Astrocyte (in vitro differentiated cells and primary cell): ENCODE measurements at regions not wholly inside any gene's neighbourhood (a gene's known extent, or its start where the extent isn't known, plus 50 kb on each side); places are given as distances from the start of the nearest gene placed in this dataset.

Experiments used
- DNase-seq: peaks from one replicate; pipeline ENCODE4 v3.0.0-alpha.2; 2010; ENCODE audit warnings: low read depth
- FAIRE-seq: peaks from 2 replicates; lab custom pipeline; 2011; peaks lifted over from hg19 to GRCh38; lab: Jason Lieb, UNC
- H2AFZ ChIP-seq: 2 replicates; pipeline ENCODE4 v1.6.0; 2012; ENCODE audit warnings: low read depth, low read length, inconsistent platforms
- H3K27ac ChIP-seq: 2 replicates; pipeline ENCODE4 v1.5.1; 2011; ENCODE audit warnings: low read depth, low read length, inconsistent platforms
- H3K27me3 ChIP-seq: 2 replicates; pipeline ENCODE4 v1.6.0; 2011; ENCODE audit warnings: low read length, inconsistent platforms; ENCODE audit not compliant: insufficient read depth
- H3K36me3 ChIP-seq: 2 replicates; pipeline ENCODE4 v1.5.1; 2011; ENCODE audit warnings: low read length, inconsistent platforms; ENCODE audit not compliant: insufficient read depth
- H3K4me1 ChIP-seq: 2 replicates; pipeline ENCODE4 v1.5.1; 2011; ENCODE audit warnings: low read length, inconsistent platforms; ENCODE audit not compliant: insufficient read depth
- H3K4me2 ChIP-seq: 2 replicates; pipeline ENCODE4 v1.6.0; 2012; ENCODE audit warnings: low read length, inconsistent platforms
- H3K4me3 ChIP-seq: 2 replicates; pipeline ENCODE4 v1.5.1; 2011; ENCODE audit warnings: low read depth, mild to moderate bottlenecking, low read length, inconsistent platforms; ENCODE audit not compliant: insufficient read depth
- H3K79me2 ChIP-seq: 2 replicates; pipeline ENCODE4 v1.6.0; 2012; ENCODE audit warnings: mild to moderate bottlenecking, low read length, inconsistent platforms; ENCODE audit not compliant: insufficient read depth
- H3K9ac ChIP-seq: 2 replicates; pipeline ENCODE4 v1.6.0; 2012; ENCODE audit warnings: mild to moderate bottlenecking, low read length, inconsistent platforms
- H3K9me3 ChIP-seq: 2 replicates; pipeline ENCODE4 v1.5.1; 2012; ENCODE audit warnings: low read depth, mild to moderate bottlenecking, low read length, inconsistent platforms; ENCODE audit not compliant: insufficient read depth
- H4K20me1 ChIP-seq: 2 replicates; pipeline ENCODE4 v1.6.0; 2012; ENCODE audit warnings: low read length, inconsistent platforms; ENCODE audit not compliant: insufficient read depth
- H3K27ac Mint-ChIP-seq: one replicate; pipeline ENCODE4 v1.8.0; 2021; ENCODE audit warnings: mild to moderate bottlenecking, mixed read lengths; ENCODE audit not compliant: unreplicated experiment
- H3K27me3 Mint-ChIP-seq: one replicate; pipeline ENCODE4 v1.8.0; 2021; ENCODE audit warnings: low read depth, mixed read lengths; ENCODE audit not compliant: unreplicated experiment
- H3K36me3 Mint-ChIP-seq: one replicate; pipeline ENCODE4 v1.8.0; 2021; ENCODE audit warnings: low read depth, mixed read lengths; ENCODE audit not compliant: unreplicated experiment
- H3K4me1 Mint-ChIP-seq: one replicate; pipeline ENCODE4 v1.8.0; 2021; ENCODE audit warnings: low read depth, mixed read lengths; ENCODE audit not compliant: unreplicated experiment
- H3K4me3 Mint-ChIP-seq: one replicate; pipeline ENCODE4 v1.8.0; 2021; ENCODE audit warnings: mild to moderate bottlenecking, moderate library complexity, mixed read lengths; ENCODE audit not compliant: unreplicated experiment
- H3K9me3 Mint-ChIP-seq: one replicate; pipeline ENCODE4 v1.8.0; 2021; ENCODE audit warnings: mild to moderate bottlenecking, mixed read lengths; ENCODE audit not compliant: unreplicated experiment
- CTCF ChIP-seq: IDR thresholded peaks from 2 replicates; pipeline ENCODE4 v1.5.1; 2011; ENCODE audit warnings: low read depth, mild to moderate bottlenecking, inconsistent platforms, low read length, moderate library complexity; ENCODE audit not compliant: insufficient read depth
- EZH2 ChIP-seq: IDR thresholded peaks from 2 replicates; pipeline ENCODE4 v1.6.1; 2012; ENCODE audit warnings: mild to moderate bottlenecking, low read length, inconsistent platforms; ENCODE audit not compliant: insufficient read depth

GRCh38 chr14:83282706-83283105 lies 1749.1 kb upstream of the SEL1L start:
- peaks cover 3% of the 10 kb centered on the region for H3K4me1 Mint-ChIP-seq

DNA sequence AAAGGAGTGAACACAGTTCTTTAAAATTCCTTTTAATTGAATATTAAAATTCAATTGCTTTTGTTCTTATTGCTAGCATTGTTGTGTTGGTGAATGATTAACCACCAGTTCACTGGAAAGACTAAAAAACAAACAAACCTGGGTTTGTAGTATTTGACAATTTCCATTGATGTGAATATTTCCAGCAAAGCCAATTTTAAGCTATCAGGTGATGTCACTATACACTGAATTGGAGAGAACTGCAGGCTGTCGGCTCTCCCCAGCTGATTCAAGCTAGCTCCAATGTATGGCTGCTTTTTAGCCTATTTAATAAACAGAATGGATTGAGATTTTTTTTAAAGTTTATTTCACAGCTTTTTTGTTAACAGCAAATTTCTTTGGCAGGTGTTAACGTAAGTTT lies 1753.6 kb upstream of the SEL1L start:
- H3K9ac ChIP-seq = no peak overlapping the region
- H3K9me3 ChIP-seq = no peaks in the 10 kb centered on the region
- no peaks in the 10 kb centered on the region for H3K27me3 ChIP-seq
- no peak overlapping the region for H3K27ac ChIP-seq
- FAIRE-seq (no peak), DNase-seq (no peak)
- H3K9me3 Mint-ChIP-seq = no peaks in the 10 kb centered on the region
- H3K4me3 Mint-ChIP-seq = no peak overlapping the region
- no peaks in the 10 kb centered on the region for H3K79me2 ChIP-seq
- H3K4me3 ChIP-seq = no peak overlapping the region
- no peaks in the 10 kb centered on the region for H3K4me1 ChIP-seq
- H3K27me3 Mint-ChIP-seq = no peaks in the 10 kb centered on the region
- H3K36me3 Mint-ChIP-seq = no peaks in the 10 kb centered on the region
- no peak for TF ChIP-seq EZH2
- no peak for TF ChIP-seq CTCF
- no peak overlapping the region for H2AFZ ChIP-seq
- no peaks in the 10 kb centered on the region for H4K20me1 ChIP-seq
- H3K27ac Mint-ChIP-seq = no peak overlapping the region
- peaks cover 14% of the 10 kb centered on the region for H3K4me1 Mint-ChIP-seq
- no peaks in the 10 kb centered on the region for H3K36me3 ChIP-seq
- H3K4me2 ChIP-seq = no peak overlapping the region

More at GRCh38 chr14:83282706-83283105, 1749.1 kb upstream of the SEL1L start:
- DNase-seq (no peak), FAIRE-seq (no peak)
- Histone ChIP-seq H3K4me3 (no peak overlapping the region), H3K9ac (no peak overlapping the region), H3K27me3 (no peaks in the 10 kb centered on the region), H2AFZ (no peak overlapping the region), H3K4me2 (no peak overlapping the region), H3K79me2 (no peaks in the 10 kb centered on the region), H3K4me1 (no peaks in the 10 kb centered on the region), H3K9me3 (no peaks in the 10 kb centered on the region), H4K20me1 (no peaks in the 10 kb centered on the region), H3K36me3 (no peaks in the 10 kb centered on the region), H3K27ac (no peak overlapping the region)
- Mint-ChIP-seq H3K36me3 (no peaks in the 10 kb centered on the region), H3K27me3 (no peaks in the 10 kb centered on the region), H3K9me3 (no peaks in the 10 kb centered on the region), H3K4me3 (no peak overlapping the region), H3K27ac (no peak overlapping the region)
- no peak for TF ChIP-seq CTCF
- no peak for TF ChIP-seq EZH2

DNA sequence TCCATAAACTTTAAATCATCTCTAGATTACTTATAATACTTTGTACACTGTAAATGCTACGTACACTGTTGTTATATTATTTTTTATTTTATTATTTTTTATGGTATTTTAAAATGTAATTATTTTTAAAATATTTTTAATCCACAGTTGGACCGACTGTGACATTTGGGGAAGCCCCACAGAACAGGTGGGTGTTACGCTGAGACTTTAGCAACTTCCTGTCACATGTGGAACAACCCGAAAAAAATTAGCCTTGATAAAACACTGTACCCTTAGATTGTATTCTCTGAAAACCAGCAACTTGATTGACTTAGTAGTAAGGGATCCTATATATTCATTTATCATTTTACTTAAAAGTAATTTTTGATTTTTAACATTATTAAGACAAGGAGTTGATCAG lies 1755.7 kb upstream of the SEL1L start:
- no peaks in the 10 kb centered on the region for H4K20me1 ChIP-seq
- H3K4me3 Mint-ChIP-seq = no peak overlapping the region
- H3K9me3 Mint-ChIP-seq = no peaks in the 10 kb centered on the region
- H3K27me3 ChIP-seq = no peaks in the 10 kb centered on the region
- FAIRE-seq = no peak
- DNase-seq = no peak
- no peaks in the 10 kb centered on the region for H3K79me2 ChIP-seq
- H3K4me1 ChIP-seq = no peaks in the 10 kb centered on the region
- no peak overlapping the region for H3K27ac ChIP-seq
- no peak overlapping the region for H3K4me3 ChIP-seq
- H3K4me1 Mint-ChIP-seq = peaks cover 10% of the 10 kb centered on the region
- H3K36me3 ChIP-seq = no peaks in the 10 kb centered on the region
- H2AFZ ChIP-seq = no peak overlapping the region
- H3K36me3 Mint-ChIP-seq = no peaks in the 10 kb centered on the region
- no peak overlapping the region for H3K9ac ChIP-seq
- TF ChIP-seq EZH2 = no peak
- no peak for TF ChIP-seq CTCF
- H3K4me2 ChIP-seq = no peak overlapping the region
- H3K27ac Mint-ChIP-seq = no peak overlapping the region
- no peaks in the 10 kb centered on the region for H3K27me3 Mint-ChIP-seq
- H3K9me3 ChIP-seq = no peaks in the 10 kb centered on the region
